IMR-90 (cell line): ENCODE measurements at regions not wholly inside any gene's neighbourhood (a gene's known extent, or its start where the extent isn't known, plus 50 kb on each side); places are given as distances from the start of the nearest gene placed in this dataset.

Experiments used
- ATAC-seq: fragments of 200-7000 bp; cut with Tn5 transposase; 2 replicates; pipeline ENCODE4 v1.9.1; 2020; ENCODE audit warnings: low read depth, mild to moderate bottlenecking, moderate library complexity
- BruUV-seq: library from RNA; stranded (reverse); fragments of 400-500 nt; replicated peaks from 2 replicates; lab custom pipeline; 2021; lab: Mats Ljungman, UMichigan
- CTCF ChIA-PET: fragments of 300-600 bp; formaldehyde crosslinking; extraction: SDS; loops from one replicate; lab custom pipeline; 2021; ENCODE audit warnings: antibody characterized with exemption; lab: Yijun Ruan, JAX
- POLR2A ChIA-PET: fragments of 300-600 bp; sonication (Branson Sonifier 250); formaldehyde crosslinking; loops from one replicate; lab custom pipeline; 2022; ENCODE audit warnings: antibody characterized with exemption; ENCODE audit not compliant: unreplicated experiment; lab: Charles Lee
- DNase-seq: peaks from one replicate; pipeline ENCODE4 v3.0.0; 2013
- H2AFZ ChIP-seq: replicated peaks from 2 replicates; pipeline ENCODE3; 2013; ENCODE audit warnings: low read length, mild to moderate bottlenecking; ENCODE audit not compliant: poor library complexity
- H2AK5ac ChIP-seq: 2 replicates; pipeline ENCODE4 v1.6.1; 2013; ENCODE audit warnings: low read depth, low read length, inconsistent platforms
- H2AK9ac ChIP-seq: replicated peaks from 2 replicates; pipeline ENCODE3; 2013; ENCODE audit warnings: mild to moderate bottlenecking, low read depth, low read length, moderate library complexity; ENCODE audit not compliant: poor library complexity
- H2BK120ac ChIP-seq: 2 replicates; pipeline ENCODE4 v1.6.1; 2013; ENCODE audit warnings: low read depth, low read length, inconsistent platforms
- H2BK15ac ChIP-seq: 3 replicates; pipeline ENCODE4 v1.6.1; 2013; ENCODE audit warnings: low read depth, low read length, inconsistent platforms
- H2BK20ac ChIP-seq: 2 replicates; pipeline ENCODE4 v1.6.1; 2013; ENCODE audit warnings: low read depth, mild to moderate bottlenecking, inconsistent platforms, low read length, moderate library complexity
- H2BK5ac ChIP-seq: 2 replicates; pipeline ENCODE4 v1.6.1; 2013; ENCODE audit warnings: mild to moderate bottlenecking, low read depth, low read length, inconsistent platforms; ENCODE audit not compliant: poor library complexity, severe bottlenecking
- H3K14ac ChIP-seq: replicated peaks from 2 replicates; pipeline ENCODE4 v1.6.1; 2013; ENCODE audit warnings: low read depth, low read length, inconsistent platforms
- H3K18ac ChIP-seq: 2 replicates; pipeline ENCODE4 v1.6.1; 2013; ENCODE audit warnings: low read depth, low read length, control low read depth
- H3K23ac ChIP-seq: 2 replicates; pipeline ENCODE4 v1.6.1; 2013; ENCODE audit warnings: low read depth, low read length, inconsistent platforms
- H3K27ac ChIP-seq: 2 replicates; pipeline ENCODE4 v1.5.1; 2013; ENCODE audit warnings: mild to moderate bottlenecking, control low read depth, low read length; ENCODE audit not compliant: insufficient read depth
- H3K27me3 ChIP-seq: 2 replicates; pipeline ENCODE4 v1.6.1; 2013; ENCODE audit warnings: low read length; ENCODE audit not compliant: control insufficient read depth, insufficient read depth
- H3K36me3 ChIP-seq: 2 replicates; pipeline ENCODE4 v1.6.1; 2013; ENCODE audit warnings: low read length, mixed read lengths; ENCODE audit not compliant: control insufficient read depth, insufficient read depth
- H3K4ac ChIP-seq: 2 replicates; pipeline ENCODE4 v1.6.1; 2013; ENCODE audit warnings: low read depth, low read length, inconsistent platforms
- H3K4me1 ChIP-seq: 2 replicates; pipeline ENCODE4 v1.6.1; 2013; ENCODE audit warnings: low read length, mixed read lengths; ENCODE audit not compliant: control insufficient read depth, insufficient read depth
- H3K4me2 ChIP-seq: 2 replicates; pipeline ENCODE4 v1.6.1; 2013; ENCODE audit warnings: low read depth, mild to moderate bottlenecking, control low read depth, low read length, moderate library complexity
- H3K4me3 ChIP-seq: 2 replicates; pipeline ENCODE4 v1.5.1; 2013; ENCODE audit warnings: low read depth, mild to moderate bottlenecking, control low read depth, low read length, moderate library complexity; ENCODE audit not compliant: insufficient read depth
- H3K56ac ChIP-seq: 2 replicates; pipeline ENCODE4 v1.6.1; 2013; ENCODE audit warnings: low read length, inconsistent platforms; ENCODE audit not compliant: insufficient read depth; ENCODE audit errors: extremely low read depth
- H3K79me1 ChIP-seq, 2 experiments: 2 replicates each; pipeline ENCODE4 v1.6.1; 2013; ENCODE audit warnings: low read length in 2 of 2, inconsistent platforms in 1 of 2, low read depth in 1 of 2
- H3K9ac ChIP-seq: 2 replicates; pipeline ENCODE4 v1.6.1; 2013; ENCODE audit warnings: low read depth, low read length, control low read depth
- H3K9me1 ChIP-seq: 2 replicates; pipeline ENCODE4 v1.6.1; 2013; ENCODE audit warnings: low read length, inconsistent platforms; ENCODE audit not compliant: insufficient read depth
- H3K9me3 ChIP-seq: 2 replicates; pipeline ENCODE4 v1.6.1; 2013; ENCODE audit warnings: low read length; ENCODE audit not compliant: control insufficient read depth, insufficient read depth
- H4K20me1 ChIP-seq: 2 replicates; pipeline ENCODE4 v1.6.1; 2013; ENCODE audit warnings: low read length, inconsistent platforms; ENCODE audit not compliant: insufficient read depth
- H4K5ac ChIP-seq: 2 replicates; pipeline ENCODE4 v1.6.1; 2013; ENCODE audit warnings: mild to moderate bottlenecking, low read depth, low read length, control low read depth
- H4K8ac ChIP-seq, 2 experiments: 2 replicates each; pipeline ENCODE4 v1.6.1; 2013; ENCODE audit warnings: low read depth in 2 of 2, low read length in 2 of 2, control low read depth in 1 of 2, inconsistent platforms in 1 of 2
- H4K91ac ChIP-seq: 2 replicates; pipeline ENCODE4 v1.6.1; 2013; ENCODE audit warnings: low read depth, low read length, inconsistent platforms; ENCODE audit not compliant: insufficient read depth
- CEBPB ChIP-seq: IDR thresholded peaks from 2 replicates; pipeline ENCODE4 v1.6.1; 2012; ENCODE audit warnings: low read depth, low read length, improper control_type of control experiment
- MAZ ChIP-seq: IDR thresholded peaks from 2 replicates; pipeline ENCODE4 v1.6.1; 2012; ENCODE audit warnings: low read depth, mild to moderate bottlenecking, low read length, improper control_type of control experiment, moderate library complexity, borderline replicate concordance
- RCOR1 ChIP-seq: IDR thresholded peaks from 2 replicates; pipeline ENCODE4 v1.6.1; 2012; ENCODE audit warnings: mild to moderate bottlenecking, low read length, improper control_type of control experiment; ENCODE audit not compliant: insufficient replicate concordance
- WGBS, 2 experiments: methylation state at CpG; one replicate each; pipeline versions ENCODE4 v1.1.5 to v1.1.7; 2013; ENCODE audit warnings: missing lambda C conversion rate in 2 of 2; ENCODE audit not compliant: insufficient read length in 1 of 2; ENCODE audit errors: extremely low coverage in 2 of 2; 5-methylcytosine and 5-hydroxymethylcytosine counted together
- dilution Hi-C: fragments of 300-500 bp; cut with HindIII; formaldehyde crosslinking; loops from one replicate; pipeline ENCODE4 v1.14.3; 2018; ENCODE audit warnings: low sequenced_read_pairs; ENCODE audit not compliant: unreplicated experiment
- in situ Hi-C: fragments of 300-500 bp; cut with MboI; formaldehyde crosslinking; loops from 3 replicates; pipeline ENCODE4 v1.14.3; 2019; ENCODE audit warnings: low sequenced_read_pairs, inconsistent platforms, mixed read lengths
- intact Hi-C: fragments of 100-400 bp; cut with micrococcal nuclease; formaldehyde crosslinking; loops from 2 replicates; pipeline ENCODE4 v1.10.0; 2022

DNA sequence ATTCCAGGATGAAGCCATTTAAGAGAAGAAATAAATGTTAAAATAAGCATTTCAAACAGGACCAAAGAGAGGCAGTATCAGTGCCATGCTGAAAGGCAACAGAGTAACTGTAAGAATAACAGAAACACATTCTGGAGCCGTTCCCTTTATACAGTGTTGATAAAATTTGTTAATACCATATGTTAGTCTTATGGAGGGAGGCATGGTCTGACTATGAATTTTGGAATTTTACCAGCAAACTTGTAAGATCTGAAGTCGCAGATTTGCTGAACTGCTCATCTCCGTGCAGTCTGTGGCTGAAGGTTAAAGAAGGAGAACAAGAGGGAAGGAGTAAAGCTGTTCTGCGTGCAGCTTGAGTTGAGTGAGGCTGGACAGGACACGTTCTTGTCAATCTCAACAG lies 508.4 kb downstream of the NFIB start:
- Histone ChIP-seq H2AFZ (no peak overlapping the region), H4K5ac (no peak overlapping the region), H3K23ac (no peak overlapping the region), H3K9me1 (no peaks in the 10 kb centered on the region), H4K8ac (no peak overlapping the region), H2AK5ac (no peak overlapping the region), H3K9me3 (no peaks in the 10 kb centered on the region), H3K4me2 (no peak overlapping the region; the same call in 1 of the 2 replicates), H2BK120ac (no peak overlapping the region), H3K4ac (no peak overlapping the region), H3K27ac (no peak overlapping the region), H2AK9ac (no peak overlapping the region), H4K20me1 (no peaks in the 10 kb centered on the region), H3K9ac (no peak overlapping the region), H2BK20ac (no peak overlapping the region), H3K4me1 (no peaks in the 10 kb centered on the region), H3K14ac (no peak overlapping the region), H3K27me3 (no peaks in the 10 kb centered on the region), H3K4me3 (no peak overlapping the region), H2BK15ac (no peak overlapping the region), H3K79me1 (no peaks in the 10 kb centered on the region), H3K36me3 (no peaks in the 10 kb centered on the region), H2BK5ac (no peak overlapping the region), H3K18ac (no peak overlapping the region), H3K56ac (no peak overlapping the region), H4K91ac (no peak overlapping the region)
- dilution Hi-C loops (no loop called here), intact Hi-C loops (no loop called here), in situ Hi-C loops (no loop called here)
- BruUV-seq = no TSS peak
- CTCF ChIA-PET = interaction anchor here (0.7 kb wide), 1 partner anchor 1374 kb away, joined by 3 read pairs; no protein-coding TSS in a partner anchor
- POLR2A ChIA-PET = no interaction called here
- no CpG with 5 or more reads among the region's 5 CpGs for WGBS, 2 experiments
- peak; percentile 35 for ATAC-seq
- TF ChIP-seq RCOR1 (no peak), MAZ (no peak), CEBPB (no peak)
- peak; percentile 57 for DNase-seq
